ENCODE measurements at regions not wholly inside any gene's neighbourhood (a gene's known extent, or its start where the extent isn't known, plus 50 kb on each side); places are given as distances from the start of the nearest gene placed in this dataset.
"Not testable (repeated sequence)": the region's sequence is repeated elsewhere in the genome, so short reads cannot be mapped to it uniquely, and the experiment has no call there.

- no peak for DNase-seq (ENCODE audit: extremely low read depth, low read depth)
Observed at GRCh38 chr1:102535829-102536505, 539.2 kb upstream of the OLFM3 start.

GRCh38 chr1:102531036-102531435 lies 534.3 kb upstream of the OLFM3 start:
- no peak for DNase-seq (ENCODE audit: extremely low read depth, low read depth)

GRCh38 chr1:102529446-102529845 lies 532.7 kb upstream of the OLFM3 start:
- no peak for DNase-seq (ENCODE audit: extremely low read depth, low read depth)

GRCh38 chr1:102500758-102501157 lies 504.0 kb upstream of the OLFM3 start:
- no peak for DNase-seq (ENCODE audit: extremely low read depth, low read depth)

GRCh38 chr1:102498929-102499328 lies 502.2 kb upstream of the OLFM3 start:
- no peak for DNase-seq (ENCODE audit: extremely low read depth, low read depth)

- DNase-seq (ENCODE audit: extremely low read depth, low read depth), result not testable (repeated sequence)
Observed at GRCh38 chr1:102497810-102498209, 501.1 kb upstream of the OLFM3 start.

GRCh38 chr1:102472520-102472919 lies 475.8 kb upstream of the OLFM3 start:
- no peak for DNase-seq (ENCODE audit: extremely low read depth, low read depth)

GRCh38 chr1:102470767-102471166 lies 474.0 kb upstream of the OLFM3 start:
- no peak for DNase-seq (ENCODE audit: extremely low read depth, low read depth)

- DNase-seq (ENCODE audit: extremely low read depth, low read depth), result no peak
Observed at GRCh38 chr1:102466487-102466886, 469.8 kb upstream of the OLFM3 start.

- no peak for DNase-seq (ENCODE audit: extremely low read depth, low read depth)
Observed at GRCh38 chr1:102463328-102463727, 466.6 kb upstream of the OLFM3 start.

GRCh38 chr1:102442317-102442716 lies 445.6 kb upstream of the OLFM3 start:
- not testable (repeated sequence) for DNase-seq (ENCODE audit: extremely low read depth, low read depth)

- DNase-seq (ENCODE audit: extremely low read depth, low read depth), result no peak
Observed at GRCh38 chr1:102435483-102435882, 438.8 kb upstream of the OLFM3 start.

- peak; percentile 18 for DNase-seq (ENCODE audit: extremely low read depth, low read depth)
Observed at GRCh38 chr1:102434421-102434820, 437.7 kb upstream of the OLFM3 start.

- no peak for DNase-seq (ENCODE audit: extremely low read depth, low read depth)
Observed at GRCh38 chr1:102431253-102431652, 434.5 kb upstream of the OLFM3 start.

- no peak for DNase-seq (ENCODE audit: extremely low read depth, low read depth)
Observed at GRCh38 chr1:102420034-102420433, 423.3 kb upstream of the OLFM3 start.

Data from NCI-H460 (cell line).